RWPE2 (cell line): ENCODE measurements at regions not wholly inside any gene's neighbourhood (a gene's known extent, or its start where the extent isn't known, plus 50 kb on each side); places are given as distances from the start of the nearest gene placed in this dataset.
A peak's percentile ranks its signal among the peaks of the same experiment; 100 is the strongest.
"Not testable (repeated sequence)": the region's sequence is repeated elsewhere in the genome, so short reads cannot be mapped to it uniquely, and the experiment has no call there.

Experiments
- ATAC-seq: fragments of 200-7000 bp; cut with Tn5 transposase; 3 replicates; pipeline ENCODE4 v1.9.1; 2021; ENCODE audit warnings: low read depth
- DNase-seq: peaks from one replicate; pipeline ENCODE4 v3.0.0-alpha.2; 2020; ENCODE audit warnings: low spot score
- H3K27ac ChIP-seq: fragments of 450-650 bp; 2 replicates; pipeline ENCODE4 v1.5.1; 2017; ENCODE audit warnings: mild to moderate bottlenecking; ENCODE audit not compliant: poor library complexity, severe bottlenecking
- H3K27me3 ChIP-seq: fragments of 250-450 bp; sonication (Bioruptor Pico); 2 replicates; pipeline ENCODE4 v1.5.1; 2021; ENCODE audit warnings: mild to moderate bottlenecking, moderate library complexity; ENCODE audit not compliant: insufficient read depth, poor library complexity, severe bottlenecking
- H3K36me3 ChIP-seq: fragments of 250-450 bp; sonication (Bioruptor Pico); 2 replicates; pipeline ENCODE4 v1.5.1; 2020; ENCODE audit warnings: low read depth, mild to moderate bottlenecking, moderate library complexity
- H3K4me1 ChIP-seq: fragments of 250-450 bp; sonication (Bioruptor Pico); 2 replicates; pipeline ENCODE4 v1.5.1; 2021; ENCODE audit warnings: mild to moderate bottlenecking, moderate library complexity; ENCODE audit not compliant: insufficient read depth, poor library complexity, severe bottlenecking
- H3K4me3 ChIP-seq: fragments of 250-450 bp; sonication (Bioruptor Pico); 2 replicates; pipeline ENCODE4 v1.5.1; 2021; ENCODE audit warnings: mild to moderate bottlenecking, moderate library complexity; ENCODE audit not compliant: severe bottlenecking
- H3K9me3 ChIP-seq: fragments of 250-450 bp; sonication (Bioruptor Pico); 2 replicates; pipeline ENCODE4 v1.5.1; 2021; ENCODE audit warnings: mild to moderate bottlenecking, moderate library complexity; ENCODE audit not compliant: severe bottlenecking

DNA sequence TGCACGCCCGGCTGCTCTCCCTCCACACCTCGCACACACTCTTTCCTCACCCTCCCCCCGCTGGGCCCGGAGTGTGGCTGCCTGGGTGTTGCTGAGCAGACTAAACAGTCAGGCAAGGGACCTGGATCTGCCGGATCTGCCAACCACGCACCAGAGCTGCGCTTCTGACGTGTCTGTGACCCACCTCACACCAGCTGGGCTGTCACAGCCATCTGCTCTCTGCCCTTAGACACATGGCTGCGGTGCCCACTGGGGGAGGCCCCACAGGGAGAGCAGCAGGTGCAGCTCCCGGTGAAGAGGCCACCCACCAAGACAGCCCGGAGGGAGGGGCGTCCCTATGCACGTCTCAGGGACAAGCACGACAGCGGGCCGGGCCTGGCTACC, 5403.1 kb upstream of the TPTE start:
- ATAC-seq, H3K4me1 ChIP-seq, H3K36me3 ChIP-seq, H3K4me3 ChIP-seq, H3K9me3 ChIP-seq, H3K27me3 ChIP-seq, DNase-seq, H3K27ac ChIP-seq: not testable (repeated sequence)

DNA sequence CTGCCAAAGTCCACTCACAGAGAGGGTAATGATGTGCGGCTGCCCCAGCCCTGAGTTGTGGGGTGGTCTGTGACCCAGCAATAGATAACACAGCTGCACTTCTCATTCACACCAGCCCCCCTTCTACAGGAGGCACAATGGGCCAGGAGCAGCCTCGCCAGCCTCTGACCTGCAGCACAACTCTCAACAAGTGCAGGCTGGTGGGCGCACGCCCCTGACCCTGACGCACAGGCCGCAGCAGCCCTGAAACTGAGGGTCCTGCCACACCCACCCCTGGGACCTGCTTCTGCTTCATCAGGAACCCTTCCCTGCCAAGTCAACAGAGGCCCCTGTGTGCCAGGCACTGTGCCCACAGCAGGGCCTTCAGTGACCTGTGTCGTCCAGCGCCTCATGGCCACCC, 5402.2 kb upstream of the TPTE start:
- H3K36me3 ChIP-seq, H3K9me3 ChIP-seq, H3K4me1 ChIP-seq, H3K4me3 ChIP-seq, H3K27ac ChIP-seq, ATAC-seq, H3K27me3 ChIP-seq: not testable (repeated sequence)
- peak; percentile 57 for DNase-seq

DNA sequence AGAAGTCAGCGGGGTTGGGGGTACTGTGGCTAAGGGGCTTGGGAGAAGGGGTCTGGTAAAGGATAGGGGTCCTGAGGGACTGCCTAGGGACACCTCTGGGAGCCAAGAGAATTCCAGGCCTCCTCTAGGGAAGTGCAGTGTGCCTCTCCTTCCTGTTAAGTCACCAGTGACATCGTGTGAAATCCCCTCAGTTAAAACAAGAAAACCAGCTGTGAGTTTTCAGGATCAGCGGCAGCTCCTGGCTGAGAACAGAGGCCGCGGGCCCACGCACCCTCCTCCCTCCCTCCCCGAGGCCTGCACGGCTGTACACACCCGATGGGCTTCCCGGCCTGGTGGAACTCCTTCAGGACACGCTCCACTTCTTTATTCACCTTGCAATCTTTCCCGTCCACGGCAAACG, 5400.0 kb upstream of the TPTE start:
- not testable (repeated sequence) for DNase-seq, H3K27me3 ChIP-seq, H3K9me3 ChIP-seq, H3K4me3 ChIP-seq, H3K36me3 ChIP-seq, H3K4me1 ChIP-seq, H3K27ac ChIP-seq, ATAC-seq

DNA sequence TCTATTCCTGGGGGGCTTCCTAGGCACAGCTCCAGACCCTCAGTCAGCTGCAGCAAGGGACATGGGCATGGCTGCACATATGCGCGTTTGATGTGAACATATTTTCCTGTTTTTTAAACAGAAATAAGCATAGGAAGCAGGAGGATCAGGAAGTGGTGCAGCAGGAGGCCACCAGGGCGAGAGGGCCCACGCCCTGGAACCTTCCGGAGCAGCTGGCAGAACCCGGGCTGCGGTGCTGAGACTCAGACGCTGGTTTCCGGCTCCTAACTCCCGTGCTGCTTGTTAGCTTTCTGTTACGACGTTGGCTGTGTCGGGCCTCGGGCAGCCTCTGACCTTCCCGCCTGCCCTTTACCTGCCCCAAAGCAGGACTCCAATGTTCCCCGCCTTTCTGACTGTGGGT, 5399.5 kb upstream of the TPTE start:
- H3K27ac ChIP-seq, H3K9me3 ChIP-seq, ATAC-seq, DNase-seq, H3K27me3 ChIP-seq, H3K4me3 ChIP-seq, H3K4me1 ChIP-seq, H3K36me3 ChIP-seq: not testable (repeated sequence)

DNA sequence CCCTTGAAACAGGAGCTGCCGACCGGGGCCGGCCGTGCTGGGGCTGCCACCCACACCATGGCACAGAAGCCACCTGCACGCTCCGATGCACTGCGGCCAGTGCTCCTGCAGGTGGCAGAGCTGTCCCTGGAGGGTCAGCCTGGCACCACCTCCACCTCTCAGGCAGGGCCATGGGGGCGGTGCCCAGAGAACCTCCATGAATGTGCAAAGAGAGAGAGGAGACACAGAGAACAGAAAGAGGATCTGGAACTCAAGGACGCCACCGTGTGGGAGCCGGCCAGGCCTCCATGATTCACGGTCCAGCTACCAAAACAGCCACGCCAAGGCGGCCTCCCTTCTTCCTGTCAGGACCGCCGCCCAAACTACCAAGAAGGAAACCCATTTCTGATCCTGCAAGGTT, 5397.7 kb upstream of the TPTE start:
- not testable (repeated sequence) for H3K27ac ChIP-seq, H3K27me3 ChIP-seq, H3K4me3 ChIP-seq, H3K9me3 ChIP-seq, H3K4me1 ChIP-seq, H3K36me3 ChIP-seq
- ATAC-seq (peak; percentile 71), DNase-seq (peak; percentile 64)

DNA sequence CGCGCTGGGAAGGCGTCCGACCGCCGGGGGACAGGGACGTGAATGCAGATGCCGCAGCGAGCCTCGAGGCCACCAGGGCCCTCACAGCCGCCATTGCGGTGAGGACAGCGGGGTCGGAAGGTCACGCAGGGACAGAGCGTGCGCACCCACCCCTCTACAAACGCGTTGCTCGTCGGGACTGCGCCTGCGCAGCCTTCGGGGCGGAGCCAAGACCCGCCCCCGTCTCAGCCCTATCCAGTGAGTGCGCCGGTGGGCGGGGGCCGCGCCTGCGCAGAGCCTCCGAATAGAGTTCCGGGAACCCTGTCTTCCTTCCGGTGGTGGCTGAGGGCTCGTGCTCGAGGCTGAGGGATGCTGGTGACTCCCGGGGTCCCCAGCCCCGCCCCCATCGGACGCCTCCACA, 5393.1 kb upstream of the TPTE start:
- H3K9me3 ChIP-seq, H3K27me3 ChIP-seq, H3K4me1 ChIP-seq, H3K36me3 ChIP-seq, H3K27ac ChIP-seq: not testable (repeated sequence)
- ATAC-seq (peak; percentile 86), DNase-seq (peak; percentile 87)
- peak overlapping the region; percentile 25 for H3K4me3 ChIP-seq

DNA sequence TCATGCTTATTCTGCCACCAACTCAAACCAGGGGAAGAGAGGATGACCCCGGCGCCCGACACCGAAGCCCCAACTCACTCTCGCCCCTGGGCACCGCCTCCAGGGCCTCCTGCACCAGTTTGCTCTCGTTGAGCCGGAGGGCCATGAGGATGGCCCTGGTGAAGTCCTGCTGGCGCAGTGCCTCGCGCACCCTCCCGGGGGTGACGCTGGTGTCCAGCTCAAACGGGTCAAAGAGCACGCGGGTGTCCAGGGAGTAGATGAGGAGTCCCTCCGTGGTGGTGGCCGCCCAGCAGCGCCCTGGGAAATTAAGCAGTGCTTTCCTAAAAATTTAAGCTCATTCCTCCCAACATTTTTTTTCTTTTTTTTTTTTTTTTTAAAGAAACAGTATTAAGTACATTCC, 5387.6 kb upstream of the TPTE start:
- not testable (repeated sequence) for H3K27ac ChIP-seq, H3K9me3 ChIP-seq, ATAC-seq, H3K4me1 ChIP-seq, H3K27me3 ChIP-seq, H3K4me3 ChIP-seq, DNase-seq, H3K36me3 ChIP-seq

DNA sequence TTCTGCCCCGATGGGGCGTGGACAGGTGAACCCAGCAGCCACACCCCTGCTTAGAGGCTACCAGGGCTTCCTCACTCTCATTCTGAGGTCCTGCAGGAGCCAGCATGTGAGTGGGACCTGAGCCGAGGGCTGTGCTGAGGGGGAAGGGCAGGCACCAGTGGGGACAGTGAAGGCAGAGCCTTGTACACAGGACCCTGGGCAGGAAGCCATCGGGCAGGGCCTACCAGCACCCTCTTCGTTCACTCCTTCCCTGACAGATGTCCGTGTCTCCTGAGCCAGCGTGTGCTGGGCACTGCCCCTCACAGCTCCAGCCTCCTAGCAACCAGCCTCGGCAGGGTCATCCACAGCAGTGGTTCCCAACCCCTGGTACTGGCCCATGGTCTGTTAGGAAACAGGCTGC, 5385.0 kb upstream of the TPTE start:
- H3K9me3 ChIP-seq, ATAC-seq, H3K27ac ChIP-seq, H3K4me1 ChIP-seq, H3K36me3 ChIP-seq, DNase-seq, H3K4me3 ChIP-seq, H3K27me3 ChIP-seq: not testable (repeated sequence)

DNA sequence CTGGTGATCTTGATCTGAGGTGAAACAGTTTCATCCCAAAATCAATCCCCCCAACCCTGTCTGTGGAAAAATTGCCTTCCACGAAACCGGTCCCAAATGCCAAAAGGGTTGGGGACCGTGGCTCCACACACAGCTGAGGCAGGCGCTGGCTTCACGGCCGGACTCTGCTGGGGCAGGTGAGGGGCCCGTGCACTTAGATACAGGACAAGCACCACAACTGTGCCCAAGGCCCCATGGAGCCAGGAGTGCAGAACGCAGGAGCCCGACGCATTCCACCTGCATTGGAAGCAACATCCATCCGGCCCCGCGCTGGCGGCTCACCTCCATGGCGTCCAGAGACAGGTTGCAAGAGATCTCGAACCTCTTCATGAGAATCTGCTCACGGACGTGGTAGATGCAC, 5384.4 kb upstream of the TPTE start:
- H3K4me1 ChIP-seq, H3K36me3 ChIP-seq, DNase-seq, ATAC-seq, H3K27ac ChIP-seq, H3K27me3 ChIP-seq, H3K9me3 ChIP-seq, H3K4me3 ChIP-seq: not testable (repeated sequence)

DNA sequence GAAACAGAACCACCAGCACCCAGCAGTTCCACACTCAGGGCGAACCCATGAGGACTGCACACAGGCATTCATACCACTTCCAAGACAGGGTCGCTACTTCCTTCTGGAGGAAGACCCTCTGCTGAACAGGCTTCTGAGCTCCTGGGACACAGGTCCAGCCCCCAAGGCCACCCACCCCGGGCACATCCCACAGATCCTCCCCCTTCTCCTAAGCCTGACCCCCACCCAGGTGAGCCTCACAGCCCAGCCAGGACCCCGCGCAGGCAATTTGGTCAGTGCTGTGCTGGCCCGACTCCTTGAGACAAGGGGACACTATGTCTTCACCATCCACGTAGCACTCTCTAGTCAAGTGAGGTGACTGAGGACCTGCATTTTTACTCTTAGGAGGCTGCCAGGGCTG, 5382.7 kb upstream of the TPTE start:
- H3K9me3 ChIP-seq, H3K4me1 ChIP-seq, H3K27me3 ChIP-seq, ATAC-seq, H3K4me3 ChIP-seq, H3K27ac ChIP-seq, H3K36me3 ChIP-seq, DNase-seq: not testable (repeated sequence)

DNA sequence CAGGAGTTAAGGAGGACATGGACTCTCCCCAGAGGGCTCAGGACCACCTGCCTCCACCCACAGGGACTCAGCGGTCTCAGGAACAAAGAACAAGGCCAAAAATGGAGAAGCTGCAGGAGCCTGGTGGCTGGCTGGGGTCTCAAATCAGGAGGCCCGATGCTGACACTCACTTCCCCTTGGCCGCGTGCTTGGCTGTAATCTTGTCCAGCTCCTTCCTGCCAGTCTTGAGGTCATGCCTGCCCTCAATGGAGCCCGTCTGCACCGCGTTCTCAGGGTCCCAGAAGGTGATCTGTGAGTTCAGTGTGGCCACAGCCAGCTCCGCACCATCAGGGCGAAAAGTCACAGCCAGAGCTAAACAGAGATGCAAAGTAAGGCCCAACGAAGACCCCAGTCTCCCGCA, 5381.9 kb upstream of the TPTE start:
- H3K4me3 ChIP-seq, ATAC-seq, H3K36me3 ChIP-seq, H3K27me3 ChIP-seq, DNase-seq, H3K9me3 ChIP-seq, H3K4me1 ChIP-seq, H3K27ac ChIP-seq: not testable (repeated sequence)

DNA sequence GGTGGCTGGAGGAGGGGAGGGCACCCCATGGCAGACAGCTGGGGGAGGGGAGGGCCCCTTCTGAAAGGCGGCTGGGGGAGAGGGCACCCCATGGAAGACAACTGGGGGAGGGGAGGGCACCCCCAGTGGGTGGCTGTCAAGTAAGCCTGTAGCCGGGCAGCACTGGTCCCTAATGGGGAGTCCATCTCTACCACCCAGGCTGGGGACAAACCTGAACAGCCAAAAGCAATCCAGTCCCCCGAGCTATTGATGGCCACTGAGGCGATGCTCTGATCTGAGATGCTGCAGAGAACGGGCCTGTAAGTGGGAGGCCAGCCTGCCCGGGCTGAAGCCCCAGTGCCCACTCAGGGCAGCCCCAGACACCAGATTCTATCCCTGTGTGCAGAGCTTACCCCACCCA, 5378.4 kb upstream of the TPTE start:
- not testable (repeated sequence) for H3K9me3 ChIP-seq, DNase-seq, H3K27me3 ChIP-seq, H3K36me3 ChIP-seq, ATAC-seq, H3K27ac ChIP-seq, H3K4me1 ChIP-seq, H3K4me3 ChIP-seq
